ENCODE measurements at regions not wholly inside any gene's neighbourhood (a gene's known extent, or its start where the extent isn't known, plus 50 kb on each side); places are given as distances from the start of the nearest gene placed in this dataset.

GRCh38 chr3:117499189-117499870 lies 789.8 kb downstream of the TUSC7 start:
- WGBS, 4 donors: 81 to 92% (median 88%) methylated on average over 4 of the region's 4 CpGs
- Histone ChIP-seq H3K27ac (no peak overlapping the region), H3K36me3 (replicated peaks in 1 of 2) (no peaks in the 10 kb centered on the region), H3K4me3 (no peak overlapping the region), H3K9me3 (replicated peaks in 1 of 3) (no peaks in the 10 kb centered on the region), H3K27me3 (no peaks in the 10 kb centered on the region), H3K4me1 (replicated peaks in 1 of 2) (no peaks in the 10 kb centered on the region)
- DNase-seq: no peak
- intact Hi-C loops (cut with DNase I): no loop called here
- TF ChIP-seq POLR2A (IDR thresholded peaks at IDR 0.05) (no peak), CTCF (IDR thresholded peaks at IDR 0.05) (no peak)

GRCh38 chr3:117507958-117508357 lies 798.4 kb downstream of the TUSC7 start:
- no peaks in the 10 kb centered on the region for H3K36me3 ChIP-seq (replicated peaks in 1 of 2)
- intact Hi-C loops (cut with DNase I): no loop called here
- no peak for DNase-seq
- no peak overlapping the region for H3K4me3 ChIP-seq
- H3K9me3 ChIP-seq (replicated peaks in 1 of 3): no peaks in the 10 kb centered on the region
- TF ChIP-seq POLR2A (IDR thresholded peaks at IDR 0.05) (no peak), CTCF (IDR thresholded peaks at IDR 0.05) (no peak)
- no peaks in the 10 kb centered on the region for H3K27me3 ChIP-seq
- no peak overlapping the region for H3K27ac ChIP-seq
- no peaks in the 10 kb centered on the region for H3K4me1 ChIP-seq (replicated peaks in 1 of 2)
- whole genome bisulfite sequencing, 4 donors: 89 to 97% (median 96%) methylated on average over 1 of the region's 1 CpG

GRCh38 chr3:117509858-117510257 lies 800.3 kb downstream of the TUSC7 start:
- H3K9me3 ChIP-seq (replicated peaks in 1 of 3): no peaks in the 10 kb centered on the region
- H3K36me3 ChIP-seq (replicated peaks in 1 of 2): no peaks in the 10 kb centered on the region
- 86 to 98% (median 92%) methylated on average over 1 of the region's 1 CpG for WGBS, 4 donors
- DNase-seq: no peak
- no peak for TF ChIP-seq CTCF (IDR thresholded peaks at IDR 0.05)
- TF ChIP-seq POLR2A (IDR thresholded peaks at IDR 0.05): no peak
- H3K27ac ChIP-seq: no peak overlapping the region
- H3K4me1 ChIP-seq (replicated peaks in 1 of 2): no peaks in the 10 kb centered on the region
- H3K27me3 ChIP-seq: no peaks in the 10 kb centered on the region
- H3K4me3 ChIP-seq: no peak overlapping the region
- intact Hi-C loops (cut with DNase I): no loop called here

- 38 to 61% (median 46%) methylated on average over 1 of the region's 1 CpG for WGBS, 4 donors
- intact Hi-C loops (cut with DNase I): no loop called here
These were observed 800.8 kb downstream of the TUSC7 start for GRCh38 chr3:117510396-117510795.

More at GRCh38 chr3:117510396-117510795, 800.8 kb downstream of the TUSC7 start:
- no peak for TF ChIP-seq POLR2A (IDR thresholded peaks at IDR 0.05)
- no peak for TF ChIP-seq CTCF (IDR thresholded peaks at IDR 0.05)
- Histone ChIP-seq H3K4me3 (no peak overlapping the region), H3K27me3 (no peaks in the 10 kb centered on the region), H3K27ac (no peak overlapping the region), H3K36me3 (replicated peaks in 1 of 2) (no peaks in the 10 kb centered on the region), H3K9me3 (replicated peaks in 1 of 3) (no peaks in the 10 kb centered on the region), H3K4me1 (replicated peaks in 1 of 2) (no peaks in the 10 kb centered on the region)
- no peak for DNase-seq

Data from adrenal gland (tissue), 9 donors.